ENCODE measurements at regions not wholly inside any gene's neighbourhood (a gene's known extent, or its start where the extent isn't known, plus 50 kb on each side); places are given as distances from the start of the nearest gene placed in this dataset.
"Not testable (repeated sequence)": the region's sequence is repeated elsewhere in the genome, so short reads cannot be mapped to it uniquely, and the experiment has no call there.

- Histone ChIP-seq H3K36me3 (ENCODE audit: control insufficient read depth, insufficient read depth, low read length) (no peaks in the 10 kb centered on the region), H3K27ac (ENCODE audit: insufficient read depth, low read depth, low read length, poor library complexity, severe bottlenecking) (no peak overlapping the region), H3K9me3 (ENCODE audit: control insufficient read depth, low read length) (no peaks in the 10 kb centered on the region), H3K4me3 (ENCODE audit: insufficient read depth, low read depth, low read length) (no peak overlapping the region), H3K27me3 (ENCODE audit: control insufficient read depth, insufficient read depth, low read length, poor library complexity, severe bottlenecking) (no peaks in the 10 kb centered on the region), H3K4me1 (ENCODE audit: control insufficient read depth, insufficient read depth, low read length) (no peaks in the 10 kb centered on the region)
Observed at GRCh38 chr17:71495420-71495819, 625.4 kb upstream of the SOX9 start.

GRCh38 chr17:71496552-71496951 lies 624.3 kb upstream of the SOX9 start:
- H3K27me3 ChIP-seq (ENCODE audit: control insufficient read depth, insufficient read depth, low read length, poor library complexity, severe bottlenecking), result no peaks in the 10 kb centered on the region
- no peaks in the 10 kb centered on the region for H3K9me3 ChIP-seq (ENCODE audit: control insufficient read depth, low read length)
- 90 to 91% methylated on average over 1 of the region's 2 CpGs for WGBS, 2 experiments
- no peaks in the 10 kb centered on the region for H3K36me3 ChIP-seq (ENCODE audit: control insufficient read depth, insufficient read depth, low read length)
- no peaks in the 10 kb centered on the region for H3K4me1 ChIP-seq (ENCODE audit: control insufficient read depth, insufficient read depth, low read length)
- no peak overlapping the region for H3K4me3 ChIP-seq (ENCODE audit: insufficient read depth, low read depth, low read length)
- no peak overlapping the region for H3K27ac ChIP-seq (ENCODE audit: insufficient read depth, low read depth, low read length, poor library complexity, severe bottlenecking)

GRCh38 chr17:71500761-71501555 lies 619.9 kb upstream of the SOX9 start:
- no peaks in the 10 kb centered on the region for H3K27me3 ChIP-seq (ENCODE audit: control insufficient read depth, insufficient read depth, low read length, poor library complexity, severe bottlenecking)
- no peaks in the 10 kb centered on the region for H3K36me3 ChIP-seq (ENCODE audit: control insufficient read depth, insufficient read depth, low read length)
- no peak overlapping the region for H3K27ac ChIP-seq (ENCODE audit: insufficient read depth, low read depth, low read length, poor library complexity, severe bottlenecking)
- no peak overlapping the region for H3K4me3 ChIP-seq (ENCODE audit: insufficient read depth, low read depth, low read length)
- H3K4me1 ChIP-seq (ENCODE audit: control insufficient read depth, insufficient read depth, low read length), result no peaks in the 10 kb centered on the region
- no peaks in the 10 kb centered on the region for H3K9me3 ChIP-seq (ENCODE audit: control insufficient read depth, low read length)
- WGBS, 2 experiments, result 83 to 86% methylated on average over 1 to 2 of the region's 3 CpGs

- H3K4me1 ChIP-seq (ENCODE audit: control insufficient read depth, insufficient read depth, low read length), result no peaks in the 10 kb centered on the region
- 82 to 100% methylated on average over 1 of the region's 1 CpG for WGBS, 2 experiments
- H3K4me3 ChIP-seq (ENCODE audit: insufficient read depth, low read depth, low read length), result no peak overlapping the region
- H3K27ac ChIP-seq (ENCODE audit: insufficient read depth, low read depth, low read length, poor library complexity, severe bottlenecking), result no peak overlapping the region
- H3K36me3 ChIP-seq (ENCODE audit: control insufficient read depth, insufficient read depth, low read length), result no peaks in the 10 kb centered on the region
- no peaks in the 10 kb centered on the region for H3K27me3 ChIP-seq (ENCODE audit: control insufficient read depth, insufficient read depth, low read length, poor library complexity, severe bottlenecking)
- H3K9me3 ChIP-seq (ENCODE audit: control insufficient read depth, low read length), result no peaks in the 10 kb centered on the region
Observed at GRCh38 chr17:71501711-71502110, 619.1 kb upstream of the SOX9 start.

GRCh38 chr17:71502443-71502842 lies 618.4 kb upstream of the SOX9 start:
- Histone ChIP-seq H3K4me3 (ENCODE audit: insufficient read depth, low read depth, low read length) (no peak overlapping the region), H3K27me3 (ENCODE audit: control insufficient read depth, insufficient read depth, low read length, poor library complexity, severe bottlenecking) (no peaks in the 10 kb centered on the region), H3K27ac (ENCODE audit: insufficient read depth, low read depth, low read length, poor library complexity, severe bottlenecking) (no peak overlapping the region), H3K4me1 (ENCODE audit: control insufficient read depth, insufficient read depth, low read length) (no peaks in the 10 kb centered on the region), H3K9me3 (ENCODE audit: control insufficient read depth, low read length) (no peaks in the 10 kb centered on the region), H3K36me3 (ENCODE audit: control insufficient read depth, insufficient read depth, low read length) (no peaks in the 10 kb centered on the region)
- 100% methylated on average over 1 of the region's 1 CpG; no CpG with 5 or more reads in 1 of the 2 experiments for WGBS, 2 experiments

GRCh38 chr17:71503710-71504465 lies 616.9 kb upstream of the SOX9 start:
- Histone ChIP-seq H3K4me1 (ENCODE audit: control insufficient read depth, insufficient read depth, low read length) (no peaks in the 10 kb centered on the region), H3K36me3 (ENCODE audit: control insufficient read depth, insufficient read depth, low read length) (no peaks in the 10 kb centered on the region), H3K27me3 (ENCODE audit: control insufficient read depth, insufficient read depth, low read length, poor library complexity, severe bottlenecking) (no peaks in the 10 kb centered on the region), H3K9me3 (ENCODE audit: control insufficient read depth, low read length) (no peaks in the 10 kb centered on the region), H3K4me3 (ENCODE audit: insufficient read depth, low read depth, low read length) (no peak overlapping the region), H3K27ac (ENCODE audit: insufficient read depth, low read depth, low read length, poor library complexity, severe bottlenecking) (no peak overlapping the region)
- 71 to 72% methylated on average over 6 of the region's 6 CpGs for WGBS, 2 experiments

- Histone ChIP-seq H3K9me3 (ENCODE audit: control insufficient read depth, low read length) (no peaks in the 10 kb centered on the region), H3K4me3 (ENCODE audit: insufficient read depth, low read depth, low read length) (no peak overlapping the region), H3K27me3 (ENCODE audit: control insufficient read depth, insufficient read depth, low read length, poor library complexity, severe bottlenecking) (no peaks in the 10 kb centered on the region), H3K36me3 (ENCODE audit: control insufficient read depth, insufficient read depth, low read length) (no peaks in the 10 kb centered on the region), H3K4me1 (ENCODE audit: control insufficient read depth, insufficient read depth, low read length) (no peaks in the 10 kb centered on the region), H3K27ac (ENCODE audit: insufficient read depth, low read depth, low read length, poor library complexity, severe bottlenecking) (no peak overlapping the region)
- WGBS, 2 experiments, result 93 to 95% methylated on average over 2 of the region's 2 CpGs
Observed at GRCh38 chr17:71505200-71505599, 615.6 kb upstream of the SOX9 start.

- Histone ChIP-seq H3K9me3 (ENCODE audit: control insufficient read depth, low read length) (no peaks in the 10 kb centered on the region), H3K27me3 (ENCODE audit: control insufficient read depth, insufficient read depth, low read length, poor library complexity, severe bottlenecking) (no peaks in the 10 kb centered on the region), H3K4me3 (ENCODE audit: insufficient read depth, low read depth, low read length) (no peak overlapping the region), H3K36me3 (ENCODE audit: control insufficient read depth, insufficient read depth, low read length) (no peaks in the 10 kb centered on the region), H3K27ac (ENCODE audit: insufficient read depth, low read depth, low read length, poor library complexity, severe bottlenecking) (no peak overlapping the region), H3K4me1 (ENCODE audit: control insufficient read depth, insufficient read depth, low read length) (no peaks in the 10 kb centered on the region)
- WGBS, 2 experiments, result 94 to 97% methylated on average over 6 of the region's 6 CpGs
Observed at GRCh38 chr17:71505981-71506380, 614.8 kb upstream of the SOX9 start.

- Histone ChIP-seq H3K4me3 (ENCODE audit: insufficient read depth, low read depth, low read length) (no peak overlapping the region), H3K9me3 (ENCODE audit: control insufficient read depth, low read length) (no peaks in the 10 kb centered on the region), H3K4me1 (ENCODE audit: control insufficient read depth, insufficient read depth, low read length) (no peaks in the 10 kb centered on the region), H3K36me3 (ENCODE audit: control insufficient read depth, insufficient read depth, low read length) (no peaks in the 10 kb centered on the region), H3K27ac (ENCODE audit: insufficient read depth, low read depth, low read length, poor library complexity, severe bottlenecking) (no peak overlapping the region), H3K27me3 (ENCODE audit: control insufficient read depth, insufficient read depth, low read length, poor library complexity, severe bottlenecking) (no peaks in the 10 kb centered on the region)
- 93 to 96% methylated on average over 3 of the region's 3 CpGs for WGBS, 2 experiments
Observed at GRCh38 chr17:71511266-71511995, 609.4 kb upstream of the SOX9 start.

- not testable (repeated sequence) for H3K27ac ChIP-seq (ENCODE audit: insufficient read depth, low read depth, low read length, poor library complexity, severe bottlenecking); H3K36me3 ChIP-seq (ENCODE audit: control insufficient read depth, insufficient read depth, low read length); H3K4me1 ChIP-seq (ENCODE audit: control insufficient read depth, insufficient read depth, low read length); H3K4me3 ChIP-seq (ENCODE audit: insufficient read depth, low read depth, low read length); H3K27me3 ChIP-seq (ENCODE audit: control insufficient read depth, insufficient read depth, low read length, poor library complexity, severe bottlenecking); H3K9me3 ChIP-seq (ENCODE audit: control insufficient read depth, low read length)
- 96 to 97% methylated on average over 2 of the region's 2 CpGs for WGBS, 2 experiments
Observed at GRCh38 chr17:71513725-71514124, 607.1 kb upstream of the SOX9 start.

Data from ectodermal cell (in vitro differentiated cells).